HG03039 (cell line): ENCODE measurements at regions not wholly inside any gene's neighbourhood (a gene's known extent, or its start where the extent isn't known, plus 50 kb on each side); places are given as distances from the start of the nearest gene placed in this dataset.

Experiments
- ATAC-seq: cut with Tn5 transposase; IDR thresholded peaks from one replicate; pipeline ENCODE4 v1.9.1; 2021; ENCODE audit warnings: mild to moderate bottlenecking, moderate library complexity; ENCODE audit not compliant: unreplicated experiment

- ATAC-seq, result no peak
Observed at GRCh38 chrX:78493180-78493579, 165.8 kb upstream of the CYSLTR1 start.

DNA sequence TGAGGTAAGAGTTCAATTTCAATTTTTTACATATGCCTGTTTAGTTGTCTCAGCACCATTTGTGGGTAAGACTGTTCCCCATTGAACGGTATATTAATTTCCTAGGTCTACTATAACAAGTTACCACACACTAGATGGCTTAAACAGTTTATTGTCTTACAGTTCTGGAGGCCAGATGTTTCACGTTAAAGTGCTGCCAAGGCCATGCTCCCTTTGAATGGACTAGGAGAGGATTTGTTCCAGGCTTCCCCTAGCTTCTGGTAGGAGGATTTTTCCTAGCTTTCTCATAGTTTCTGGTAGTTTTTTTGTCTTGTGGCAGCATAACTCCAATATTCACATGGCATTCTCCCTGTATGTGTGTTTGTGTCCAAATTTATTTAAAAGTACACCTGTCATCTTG lies 149.3 kb upstream of the CYSLTR1 start:
- no peak for ATAC-seq

GRCh38 chrX:78456909-78457308 lies 129.5 kb upstream of the CYSLTR1 start:
- ATAC-seq, result no peak

GRCh38 chrX:78455901-78456300 lies 128.5 kb upstream of the CYSLTR1 start:
- ATAC-seq, result no peak

DNA sequence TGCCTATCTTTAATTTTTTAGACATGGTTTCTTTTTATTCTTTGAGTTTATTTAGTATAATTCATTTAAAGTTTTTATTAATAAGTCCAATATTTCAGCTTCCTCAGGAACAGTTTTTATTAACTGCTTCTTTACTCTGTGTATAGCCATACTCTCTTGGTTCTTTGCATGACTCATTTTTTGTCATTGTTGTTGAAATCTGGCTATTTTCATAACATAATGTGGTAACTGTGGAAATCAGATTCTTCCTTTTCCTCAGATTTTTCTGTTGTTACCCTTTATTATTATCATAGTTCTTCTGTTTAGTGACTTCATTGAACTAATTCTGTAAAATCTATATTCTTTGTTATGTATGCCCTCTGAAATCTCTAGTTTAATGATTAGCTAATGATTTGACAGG lies 124.9 kb upstream of the CYSLTR1 start:
- ATAC-seq, result no peak

DNA sequence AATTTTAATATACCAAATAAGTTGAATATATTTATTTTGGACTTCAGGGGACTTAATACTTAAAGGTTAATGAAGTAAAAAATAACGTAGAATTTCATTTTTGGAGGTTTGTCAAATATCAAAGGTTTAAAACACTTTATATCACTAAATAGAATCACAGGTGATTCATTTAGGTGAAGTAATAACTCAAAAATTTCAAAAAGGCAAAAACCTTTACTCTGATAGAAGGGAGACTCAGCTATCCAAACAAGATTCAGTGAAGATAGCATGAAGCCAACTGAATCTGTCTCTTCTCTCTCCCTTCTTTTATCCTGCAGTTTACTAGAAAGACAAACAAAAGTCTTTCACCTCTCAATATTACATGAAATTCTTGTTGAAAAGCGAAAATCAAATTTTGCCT lies 110.2 kb upstream of the CYSLTR1 start:
- ATAC-seq, result no peak

DNA sequence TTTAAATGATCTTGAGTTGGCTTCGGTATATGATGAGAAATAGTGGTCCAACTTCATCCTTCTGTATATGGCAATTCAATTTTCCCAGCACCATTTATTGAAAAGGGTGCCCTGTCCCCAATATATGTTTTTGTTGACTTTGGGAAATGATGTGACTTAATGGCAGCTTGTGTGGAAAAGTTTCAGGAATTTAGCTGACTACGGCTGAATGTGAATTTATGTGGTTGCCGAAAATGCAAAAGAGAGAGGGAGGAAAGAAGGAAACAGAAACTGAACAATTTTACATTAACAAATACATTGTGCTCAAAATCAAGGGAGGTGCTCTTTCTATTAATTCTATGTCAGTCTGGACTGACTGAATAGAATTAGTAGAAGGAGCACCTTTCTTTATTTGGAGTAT lies 101.8 kb upstream of the CYSLTR1 start:
- no peak for ATAC-seq

DNA sequence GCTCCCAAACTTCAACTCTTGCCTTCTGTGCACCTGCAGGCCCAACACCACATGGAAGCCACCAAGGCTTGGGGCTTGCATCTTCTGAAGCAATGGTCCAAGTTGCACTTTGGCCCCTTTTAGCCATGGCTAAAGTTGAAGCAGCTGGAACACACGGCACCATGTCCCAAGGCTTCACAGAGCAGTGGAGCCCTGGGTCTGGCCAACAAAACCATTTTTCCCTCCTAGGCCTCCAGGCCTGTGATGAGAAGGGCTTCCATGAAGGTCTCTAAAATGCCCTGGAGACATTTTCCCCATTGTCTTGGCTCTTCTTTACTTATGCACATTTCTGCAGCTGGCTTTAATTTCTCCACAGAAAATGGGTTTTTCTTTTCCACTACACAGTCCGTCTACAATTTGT lies 61.3 kb upstream of the CYSLTR1 start:
- ATAC-seq, result no peak

DNA sequence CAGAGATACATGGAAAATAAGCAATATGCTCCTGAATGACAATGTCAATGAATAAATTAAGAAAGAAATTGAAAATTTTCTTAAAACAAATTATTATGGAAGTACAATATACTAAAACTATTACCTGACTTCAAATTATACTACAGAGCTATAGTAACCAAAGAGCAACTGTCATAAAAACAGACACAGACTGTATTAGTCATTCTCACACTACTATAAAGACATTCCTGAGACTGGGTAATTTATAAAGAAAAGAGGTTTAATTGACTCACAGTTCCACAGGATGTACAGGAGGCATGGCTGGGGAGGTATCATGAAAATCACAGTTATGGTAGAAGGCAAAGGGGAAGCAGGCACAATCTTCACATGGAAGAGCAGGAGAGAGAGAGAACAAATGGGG lies 60.0 kb upstream of the CYSLTR1 start:
- no peak for ATAC-seq

DNA sequence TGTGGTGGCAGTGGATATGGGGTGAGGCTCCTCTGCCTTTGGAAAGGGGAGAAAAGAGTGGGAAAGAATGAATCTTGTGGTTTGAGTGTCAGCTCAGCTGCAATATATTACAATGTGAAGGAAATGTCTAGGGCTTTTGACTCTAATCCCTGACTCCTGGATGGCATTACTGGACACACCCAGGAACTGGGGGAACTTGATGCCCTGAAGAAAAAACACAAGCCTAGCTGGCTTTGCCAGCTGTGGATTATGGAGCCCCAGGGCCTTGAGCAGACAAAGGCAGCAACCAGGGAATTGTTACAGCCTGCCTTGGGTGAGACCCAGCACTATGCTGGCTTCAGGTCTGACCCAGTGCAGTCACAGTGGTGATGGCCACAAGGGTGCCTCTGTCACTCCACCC lies 57.1 kb upstream of the CYSLTR1 start:
- ATAC-seq, result no peak

DNA sequence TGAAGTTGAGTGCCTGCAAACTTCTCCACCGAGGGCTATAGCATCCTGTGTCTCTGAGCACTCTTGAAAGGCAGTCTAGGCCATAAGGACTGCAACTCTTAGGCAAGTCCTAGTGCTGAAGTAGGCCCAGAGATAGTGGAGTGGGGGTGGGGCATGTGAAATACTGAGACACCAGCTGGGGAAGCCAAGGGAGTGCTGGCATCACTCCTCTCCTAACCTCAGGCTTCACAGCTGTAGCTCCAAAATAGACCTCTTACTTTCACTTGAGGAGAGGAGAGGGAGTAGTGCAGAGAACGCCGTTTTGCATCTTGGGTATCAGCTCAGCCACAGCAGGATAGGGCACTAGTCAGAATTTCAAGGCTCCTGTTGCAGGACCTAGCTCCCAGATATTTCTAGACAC lies 56.2 kb upstream of the CYSLTR1 start:
- ATAC-seq, result no peak

GRCh38 chrX:78378476-78379115 lies 51.2 kb upstream of the CYSLTR1 start:
- ATAC-seq, result no peak
